Upper lobe of left lung (tissue), 4 donors: ENCODE measurements at regions not wholly inside any gene's neighbourhood (a gene's known extent, or its start where the extent isn't known, plus 50 kb on each side); places are given as distances from the start of the nearest gene placed in this dataset.

Experiments used
- POLR2A ChIP-seq, 4 donors: fragments of 450-650 bp; IDR thresholded peaks; one replicate each; pipeline ENCODE4 v1.5.1; 2016 to 2017; ENCODE audit warnings: antibody characterized with exemption in 4 of 4, mild to moderate bottlenecking in 2 of 4
- TF ChIP-seq, protein P1 (sequence below), 6 experiments: fragments of 450-650 bp in 4 of 6; fragments of 200-600 bp in 2 of 6; sonication (generic) in 2 of 6; IDR thresholded peaks; one replicate each; pipeline ENCODE4 v1.5.1; 2016 to 2019; ENCODE audit warnings: antibody characterized with exemption in 6 of 6

- TF ChIP-seq, protein P1, sequence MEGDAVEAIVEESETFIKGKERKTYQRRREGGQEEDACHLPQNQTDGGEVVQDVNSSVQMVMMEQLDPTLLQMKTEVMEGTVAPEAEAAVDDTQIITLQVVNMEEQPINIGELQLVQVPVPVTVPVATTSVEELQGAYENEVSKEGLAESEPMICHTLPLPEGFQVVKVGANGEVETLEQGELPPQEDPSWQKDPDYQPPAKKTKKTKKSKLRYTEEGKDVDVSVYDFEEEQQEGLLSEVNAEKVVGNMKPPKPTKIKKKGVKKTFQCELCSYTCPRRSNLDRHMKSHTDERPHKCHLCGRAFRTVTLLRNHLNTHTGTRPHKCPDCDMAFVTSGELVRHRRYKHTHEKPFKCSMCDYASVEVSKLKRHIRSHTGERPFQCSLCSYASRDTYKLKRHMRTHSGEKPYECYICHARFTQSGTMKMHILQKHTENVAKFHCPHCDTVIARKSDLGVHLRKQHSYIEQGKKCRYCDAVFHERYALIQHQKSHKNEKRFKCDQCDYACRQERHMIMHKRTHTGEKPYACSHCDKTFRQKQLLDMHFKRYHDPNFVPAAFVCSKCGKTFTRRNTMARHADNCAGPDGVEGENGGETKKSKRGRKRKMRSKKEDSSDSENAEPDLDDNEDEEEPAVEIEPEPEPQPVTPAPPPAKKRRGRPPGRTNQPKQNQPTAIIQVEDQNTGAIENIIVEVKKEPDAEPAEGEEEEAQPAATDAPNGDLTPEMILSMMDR (IDR thresholded peaks at IDR 0.05), result no peak
- TF ChIP-seq POLR2A (IDR thresholded peaks at IDR 0.05), result no peak
Measured at GRCh38 chr1:232223887-232224286, 406.0 kb downstream of the SIPA1L2 start.
